ENCODE measurements at regions not wholly inside any gene's neighbourhood (a gene's known extent, or its start where the extent isn't known, plus 50 kb on each side); places are given as distances from the start of the nearest gene placed in this dataset.

DNA sequence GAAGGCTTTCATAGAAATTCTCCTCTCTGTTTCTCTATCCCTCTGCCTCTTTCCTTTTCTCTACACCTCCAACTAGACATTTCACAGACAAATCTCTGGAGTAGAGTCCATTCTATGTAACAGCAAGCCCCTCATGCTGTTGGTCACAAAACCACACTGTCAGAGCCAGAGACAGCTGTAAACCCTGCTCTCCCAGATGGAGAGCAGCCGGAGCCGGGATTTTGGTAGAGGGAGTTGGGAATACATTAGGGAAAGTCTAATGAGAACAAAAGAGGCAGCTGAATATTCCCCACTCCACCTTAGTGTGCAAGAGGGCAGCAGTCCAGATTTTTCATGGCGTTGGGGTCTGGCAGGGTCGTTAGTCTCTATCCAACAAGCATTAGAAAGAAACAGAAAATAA, 68.3 kb upstream of the EDN1 start:
- Histone ChIP-seq H3K4me1 (no peaks in the 10 kb centered on the region), H3K36me3 (no peaks in the 10 kb centered on the region), H3K27me3 (no peaks in the 10 kb centered on the region), H3K4me3 (no peak overlapping the region), H3K9me3 (no peaks in the 10 kb centered on the region), H3K27ac (no peak overlapping the region)
- DNase-seq = no peak
- no peak for TF ChIP-seq CTCF (IDR thresholded peaks at IDR 0.05)
- intact Hi-C loops (cut with DNase I; ENCODE audit: low total_unique reads) = no loop called here

GRCh38 chr6:12222405-12223366, 67.5 kb upstream of the EDN1 start:
- intact Hi-C loops (cut with DNase I; ENCODE audit: low total_unique reads) = no loop called here
- TF ChIP-seq CTCF (IDR thresholded peaks at IDR 0.05) = no peak
- Histone ChIP-seq H3K27me3 (no peaks in the 10 kb centered on the region), H3K36me3 (no peaks in the 10 kb centered on the region), H3K27ac (no peak overlapping the region), H3K9me3 (no peaks in the 10 kb centered on the region), H3K4me3 (no peak overlapping the region), H3K4me1 (no peaks in the 10 kb centered on the region)
- DNase-seq = no peak

DNA sequence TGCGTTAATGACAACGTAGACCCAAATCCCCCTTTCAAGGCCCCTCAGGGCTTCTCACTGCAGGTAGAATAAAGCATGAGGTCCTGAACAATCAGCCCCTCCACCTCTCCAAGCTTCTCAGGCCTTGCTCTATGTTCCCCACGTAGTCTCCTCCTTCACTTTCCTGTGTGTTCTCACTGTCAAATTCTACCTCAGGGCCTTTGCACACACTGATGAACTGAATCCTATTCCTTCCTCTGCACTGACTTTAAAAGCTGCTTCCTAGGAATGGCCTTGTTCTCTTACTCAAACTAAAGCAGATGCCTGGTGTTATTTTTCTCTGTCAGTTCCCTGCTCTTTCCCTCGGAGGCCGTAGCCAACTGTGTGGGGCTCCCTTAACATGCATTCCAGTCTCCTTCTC, 66.8 kb upstream of the EDN1 start:
- DNase-seq = no peak
- Histone ChIP-seq H3K36me3 (no peaks in the 10 kb centered on the region), H3K9me3 (no peaks in the 10 kb centered on the region), H3K27me3 (no peaks in the 10 kb centered on the region), H3K4me1 (no peaks in the 10 kb centered on the region), H3K4me3 (no peak overlapping the region), H3K27ac (no peak overlapping the region)
- intact Hi-C loops (cut with DNase I; ENCODE audit: low total_unique reads) = no loop called here
- no peak for TF ChIP-seq CTCF (IDR thresholded peaks at IDR 0.05)

- no peak overlapping the region for H3K4me3 ChIP-seq
- no peak for TF ChIP-seq CTCF (IDR thresholded peaks at IDR 0.05)
- H3K4me1 ChIP-seq = no peaks in the 10 kb centered on the region
- no peaks in the 10 kb centered on the region for H3K27me3 ChIP-seq
- intact Hi-C loops (cut with DNase I; ENCODE audit: low total_unique reads) = no loop called here
- H3K9me3 ChIP-seq = no peaks in the 10 kb centered on the region
- no peak for DNase-seq
- no peak overlapping the region for H3K27ac ChIP-seq
- no peaks in the 10 kb centered on the region for H3K36me3 ChIP-seq
Measured at GRCh38 chr6:12224251-12224650, 65.9 kb upstream of the EDN1 start.

- Histone ChIP-seq H3K36me3 (no peaks in the 10 kb centered on the region), H3K27me3 (no peaks in the 10 kb centered on the region), H3K4me3 (no peak overlapping the region), H3K4me1 (peaks cover 0 to 5% (median under 1%) of the 10 kb centered on the region in 4 donors), H3K9me3 (no peaks in the 10 kb centered on the region), H3K27ac (no peak overlapping the region)
- TF ChIP-seq CTCF (IDR thresholded peaks at IDR 0.05) = no peak
- no peak for DNase-seq
- intact Hi-C loops (cut with DNase I; ENCODE audit: low total_unique reads) = no loop called here
Measured at GRCh38 chr6:12228447-12229146, 61.6 kb upstream of the EDN1 start.

All from tibial artery (tissue), 4 donors.